H1 (cell line): ENCODE measurements at regions not wholly inside any gene's neighbourhood (a gene's known extent, or its start where the extent isn't known, plus 50 kb on each side); places are given as distances from the start of the nearest gene placed in this dataset.

Experiments used
- CTCF ChIA-PET: fragments of 300-600 bp; sonication (Branson Sonifier 250); formaldehyde crosslinking; loops from one replicate; lab custom pipeline; 2021; ENCODE audit not compliant: partially characterized antibody; lab: Charles Lee
- POLR2A ChIA-PET: fragments of 300-600 bp; sonication (Branson Sonifier 250); formaldehyde crosslinking; loops from one replicate; lab custom pipeline; 2021; ENCODE audit warnings: inconsistent platforms; ENCODE audit not compliant: partially characterized antibody; lab: Charles Lee
- DNase-seq, 2 experiments: peaks; one replicate each; pipeline versions ENCODE4 v3.0.0 to v3.0.0-alpha.2; 2010 to 2022; ENCODE audit warnings: low spot score in 2 of 2, low read depth in 1 of 2, mixed read lengths in 1 of 2
- FAIRE-seq: peaks from 2 replicates; lab custom pipeline; 2011; peaks lifted over from hg19 to GRCh38; lab: Jason Lieb, UNC
- H2AFZ ChIP-seq: 2 replicates; pipeline ENCODE4 v1.8.1; 2012; ENCODE audit warnings: low read length, inconsistent platforms
- H2AK5ac ChIP-seq: 2 replicates; pipeline ENCODE4 v1.6.1; 2013; ENCODE audit warnings: low read depth, low read length
- H2BK120ac ChIP-seq: replicated peaks from 2 replicates; pipeline ENCODE3; 2013; ENCODE audit warnings: low read depth, low read length, inconsistent platforms
- H2BK12ac ChIP-seq: 2 replicates; pipeline ENCODE4 v1.6.1; 2013; ENCODE audit warnings: low read depth, low read length
- H2BK15ac ChIP-seq: 2 replicates; pipeline ENCODE4 v1.6.1; 2013; ENCODE audit warnings: low read length
- H2BK20ac ChIP-seq: 2 replicates; pipeline ENCODE4 v1.6.1; 2013; ENCODE audit warnings: low read length
- H2BK5ac ChIP-seq: 2 replicates; pipeline ENCODE4 v1.6.1; 2013; ENCODE audit warnings: low read depth, low read length
- H3K14ac ChIP-seq: 2 replicates; pipeline ENCODE4 v1.6.1; 2013; ENCODE audit warnings: inconsistent platforms; ENCODE audit not compliant: insufficient read length
- H3K18ac ChIP-seq: 2 replicates; pipeline ENCODE4 v1.6.1; 2013; ENCODE audit warnings: low read length; ENCODE audit errors: extremely low read depth
- H3K23ac ChIP-seq: 2 replicates; pipeline ENCODE4 v1.6.1; 2013; ENCODE audit warnings: inconsistent platforms; ENCODE audit not compliant: insufficient read length
- H3K23me2 ChIP-seq: 2 replicates; pipeline ENCODE4 v1.6.1; 2013; ENCODE audit warnings: low read depth, low read length
- H3K27ac ChIP-seq: 2 replicates; pipeline ENCODE4 v1.6.1; 2011; ENCODE audit warnings: low read depth, low read length, inconsistent platforms
- H3K27me3 ChIP-seq, 4 experiments: replicated peaks in 1 of 4; 1 replicate in 1 of 4; 2 replicates in 3 of 4; pipeline versions ENCODE4 v1.6.1 to v1.8.1; 2011 to 2013; ENCODE audit warnings: low read length in 3 of 4, mild to moderate bottlenecking in 3 of 4, inconsistent platforms in 2 of 4, mixed read lengths in 2 of 4, moderate library complexity in 1 of 4; ENCODE audit not compliant: control insufficient read depth in 3 of 4, insufficient read depth in 3 of 4; ENCODE audit errors: extremely low read depth in 1 of 4
- H3K36me3 ChIP-seq, 4 experiments: 2 replicates each; pipeline versions ENCODE4 v1.6.1 to v1.8.1; 2011 to 2013; ENCODE audit warnings: mild to moderate bottlenecking in 4 of 4, low read length in 3 of 4, moderate library complexity in 2 of 4, control low read depth in 1 of 4, inconsistent platforms in 1 of 4; ENCODE audit not compliant: insufficient read depth in 4 of 4, control insufficient read depth in 2 of 4
- H3K4ac ChIP-seq: replicated peaks from 2 replicates; pipeline ENCODE3; 2013; ENCODE audit warnings: low read length, low read depth, mixed read lengths, inconsistent platforms; ENCODE audit not compliant: insufficient read length
- H3K4me1 ChIP-seq, 4 experiments: replicated peaks in 1 of 4; 1 replicate in 1 of 4; 2 replicates in 3 of 4; pipeline versions ENCODE4 v1.6.1 to v1.8.1; 2011 to 2013; ENCODE audit warnings: low read length in 3 of 4, inconsistent platforms in 2 of 4, mixed read lengths in 1 of 4; ENCODE audit not compliant: insufficient read depth in 4 of 4, control insufficient read depth in 3 of 4
- H3K4me2 ChIP-seq, 2 experiments: 2 replicates each; pipeline versions ENCODE4 v1.6.1 to v1.8.1; 2011 to 2013; ENCODE audit warnings: low read depth in 2 of 2, low read length in 2 of 2, control low read depth in 1 of 2, inconsistent platforms in 1 of 2, mild to moderate bottlenecking in 1 of 2; ENCODE audit not compliant: insufficient read depth in 1 of 2
- H3K4me3 ChIP-seq, 4 experiments: fragments of 200-600, 300-600 bp in 1 of 4; sonication (generic), shearing (Covaris generic), sonication (Bioruptor Twin) in 1 of 4; 2 replicates each; pipeline versions ENCODE4 v1.5.1 to v1.8.1; 2011 to 2016; ENCODE audit warnings: low read length in 4 of 4, low read depth in 3 of 4, control low read depth in 2 of 4, inconsistent platforms in 2 of 4, mild to moderate bottlenecking in 2 of 4, mixed read lengths in 1 of 4, moderate library complexity in 1 of 4; ENCODE audit not compliant: insufficient read depth in 2 of 4; ENCODE audit errors: extremely low read depth in 1 of 4
- H3K56ac ChIP-seq: replicated peaks from 2 replicates; pipeline ENCODE3; 2013; ENCODE audit warnings: low read depth, mild to moderate bottlenecking, mixed read lengths, low read length, inconsistent platforms; ENCODE audit not compliant: insufficient read length
- H3K79me1 ChIP-seq: 2 replicates; pipeline ENCODE4 v1.6.1; 2013; ENCODE audit warnings: low read depth, low read length, control low read depth
- H3K79me2 ChIP-seq, 2 experiments: 2 replicates each; pipeline versions ENCODE4 v1.6.1 to v1.8.1; 2012 to 2013; ENCODE audit warnings: low read length in 2 of 2, mild to moderate bottlenecking in 2 of 2, inconsistent platforms in 1 of 2; ENCODE audit not compliant: insufficient read depth in 2 of 2, control insufficient read depth in 1 of 2
- H3K9ac ChIP-seq, 4 experiments: replicated peaks in 1 of 4; 1 replicate in 1 of 4; 2 replicates in 3 of 4; pipeline versions ENCODE4 v1.6.1 to v1.8.1; 2011 to 2013; ENCODE audit warnings: low read depth in 3 of 4, low read length in 3 of 4, control low read depth in 2 of 4, mild to moderate bottlenecking in 2 of 4, moderate library complexity in 2 of 4, inconsistent platforms in 1 of 4; ENCODE audit errors: extremely low read depth in 1 of 4
- H3K9me3 ChIP-seq, 2 experiments: 2 replicates each; pipeline versions ENCODE4 v1.6.1 to v1.8.1; 2012 to 2013; ENCODE audit warnings: mild to moderate bottlenecking in 2 of 2, moderate library complexity in 2 of 2, control low read depth in 1 of 2, inconsistent platforms in 1 of 2, low read depth in 1 of 2, low read length in 1 of 2, mixed read lengths in 1 of 2; ENCODE audit not compliant: insufficient read depth in 2 of 2
- H4K20me1 ChIP-seq, 2 experiments: replicated peaks in 1 of 2; 2 replicates each; pipeline versions ENCODE3 to v1.8.1; 2011 to 2013; ENCODE audit warnings: inconsistent platforms in 2 of 2, low read length in 2 of 2, mild to moderate bottlenecking in 1 of 2; ENCODE audit not compliant: insufficient read depth in 2 of 2, control insufficient read depth in 1 of 2
- H4K5ac ChIP-seq: 2 replicates; pipeline ENCODE4 v1.6.1; 2013; ENCODE audit warnings: low read length, low read depth, mixed read lengths, inconsistent platforms; ENCODE audit not compliant: insufficient read length
- H4K8ac ChIP-seq: 2 replicates; pipeline ENCODE4 v1.8.0; 2013; ENCODE audit warnings: mild to moderate bottlenecking, moderate library complexity, low read length, inconsistent platforms; ENCODE audit not compliant: insufficient read depth; ENCODE audit errors: extremely low read depth
- H4K91ac ChIP-seq: replicated peaks from 2 replicates; pipeline ENCODE3; 2013; ENCODE audit warnings: low read length, mixed read lengths, inconsistent platforms; ENCODE audit not compliant: insufficient read length
- ASH2L ChIP-seq: fragments of 200-600, 300-600 bp; sonication (generic); IDR thresholded peaks from one replicate; pipeline ENCODE4 v1.7.1; 2017; ENCODE audit warnings: low read length
- CEBPB ChIP-seq: IDR thresholded peaks from 2 replicates; pipeline ENCODE4 v1.6.1; 2012; ENCODE audit warnings: low read depth, low read length
- EZH2 ChIP-seq: fragments of 200-600 bp; sonication (generic); IDR thresholded peaks from 2 replicates; pipeline ENCODE4 v1.7.1; 2012; ENCODE audit warnings: low read depth, mild to moderate bottlenecking, moderate library complexity, low read length, inconsistent platforms; ENCODE audit not compliant: severe bottlenecking
- KDM5A ChIP-seq: fragments of 200-600 bp; IDR thresholded peaks from 2 replicates; pipeline ENCODE4 v1.7.1; 2012; ENCODE audit warnings: mild to moderate bottlenecking, low read length, inconsistent platforms, mixed read lengths
- PHF8 ChIP-seq: fragments of 200-600 bp; sonication (generic); conservative IDR thresholded peaks from 2 replicates; pipeline ENCODE4 v1.7.1; 2012; ENCODE audit warnings: low read depth, mild to moderate bottlenecking, inconsistent platforms, low read length, moderate library complexity
- POLR2AphosphoS5 ChIP-seq: IDR thresholded peaks from 2 replicates; pipeline ENCODE4 v1.6.1; 2011; ENCODE audit warnings: low read depth, low read length
- RAD21 ChIP-seq, 2 experiments: IDR thresholded peaks in 1 of 2; conservative IDR thresholded peaks in 1 of 2; 2 replicates each; pipeline ENCODE4 v1.6.1; 2011; ENCODE audit warnings: low read depth in 2 of 2, low read length in 2 of 2, improper control_type of control experiment in 1 of 2, inconsistent platforms in 1 of 2, mild to moderate bottlenecking in 1 of 2, moderate library complexity in 1 of 2
- SIX5 ChIP-seq: IDR thresholded peaks from 2 replicates; pipeline ENCODE4 v1.6.1; 2011; ENCODE audit warnings: mild to moderate bottlenecking, low read depth, low read length
- SP2 ChIP-seq: IDR thresholded peaks from 2 replicates; pipeline ENCODE4 v1.6.1; 2012; ENCODE audit warnings: mild to moderate bottlenecking, low read length, inconsistent platforms
- SP4 ChIP-seq: IDR thresholded peaks from 2 replicates; pipeline ENCODE4 v1.6.1; 2012; ENCODE audit warnings: low read length, inconsistent platforms
- SUZ12 ChIP-seq: fragments of 200-600 bp; sonication (generic); IDR thresholded peaks from 2 replicates; pipeline ENCODE4 v1.6.1; 2012; ENCODE audit warnings: mild to moderate bottlenecking, inconsistent platforms, low read length, moderate library complexity, mixed read lengths
- TAF7 ChIP-seq: optimal IDR thresholded peaks from 2 replicates; pipeline ENCODE3; 2011; ENCODE audit warnings: low read depth, mild to moderate bottlenecking, inconsistent platforms, low read length, moderate library complexity, borderline replicate concordance
- TBP ChIP-seq: IDR thresholded peaks from 2 replicates; pipeline ENCODE4 v1.6.1; 2011; ENCODE audit warnings: low read depth, low read length, improper control_type of control experiment
- YY1 ChIP-seq: IDR thresholded peaks from 2 replicates; pipeline ENCODE4 v1.6.1; 2011; ENCODE audit warnings: low read depth, mild to moderate bottlenecking, low read length
- ZNF274 ChIP-seq: IDR thresholded peaks from 2 replicates; pipeline ENCODE4 v1.7.0; 2012; ENCODE audit warnings: low read length, borderline replicate concordance; ENCODE audit errors: extremely low read depth
- WGBS, 2 experiments: shearing (Covaris generic) in 1 of 2; methylation state at CpG; one replicate each; pipeline versions ENCODE4 v1.1.6 to v1.1.7; 2013 to 2015; ENCODE audit warnings: low lambda C conversion rate in 2 of 2, mixed read lengths in 2 of 2, inconsistent platforms in 1 of 2, low coverage in 1 of 2, missing lambda C conversion rate in 1 of 2; ENCODE audit not compliant: insufficient replicate concordance in 2 of 2, insufficient coverage in 1 of 2, insufficient read length in 1 of 2; ENCODE audit errors: extremely low coverage in 1 of 2, missing lambda C conversion rate in 1 of 2; 5-methylcytosine and 5-hydroxymethylcytosine counted together

- Histone ChIP-seq H4K5ac (no peak overlapping the region), H4K91ac (no peak overlapping the region), H3K9ac (no peak overlapping the region), H3K36me3 (no peaks in the 10 kb centered on the region), H3K14ac (no peak overlapping the region), H2AK5ac (no peak overlapping the region), H3K9me3 (no peaks in the 10 kb centered on the region; a peak in 1 of 4 replicates), H2BK20ac (no peak overlapping the region), H3K23me2 (no peaks in the 10 kb centered on the region), H2AFZ (no peak overlapping the region), H3K79me1 (no peaks in the 10 kb centered on the region), H2BK15ac (no peak overlapping the region), H3K4me1 (peaks cover 0 to 2% (median 0%) of the 10 kb centered on the region in 4 experiments; a peak in 1 of 7 replicates), H3K4ac (no peak overlapping the region), H3K79me2 (no peaks in the 10 kb centered on the region), H3K23ac (no peak overlapping the region), H3K27ac (no peak overlapping the region), H3K56ac (no peak overlapping the region), H4K20me1 (no peaks in the 10 kb centered on the region), H4K8ac (no peak overlapping the region; the same call in 1 of the 2 replicates), H3K4me3 (no peak overlapping the region), H3K27me3 (peaks cover 0 to 8% (median 4%) of the 10 kb centered on the region in 4 experiments; a peak in 2 of 7 replicates), H2BK12ac (no peak overlapping the region), H2BK5ac (no peak overlapping the region), H3K18ac (no peak overlapping the region), H3K4me2 (no peak overlapping the region), H2BK120ac (no peak overlapping the region)
- POLR2A ChIA-PET, result no interaction called here
- FAIRE-seq, result no peak
- DNase-seq, result no peak
- CTCF ChIA-PET, result interaction anchor here (0.6 to 6.6 kb wide), 24 partner anchors 8 to 863 kb away, joined by 3 to 91 read pairs (median 4); no protein-coding TSS in a partner anchor
- WGBS, 2 experiments, result 90% methylated on average over 5 of the region's 5 CpGs; no CpG with 5 or more reads in 1 of the 2 experiments
- no peak for TF ChIP-seq SUZ12
- no peak for TF ChIP-seq TBP
- no peak for TF ChIP-seq RAD21 (IDR thresholded peaks at IDR 0.05 in 1 of 2, conservative IDR thresholded peaks at IDR 0.05 in 1 of 2; ENCODE audit: low read depth in 2 of 2, low read length in 2 of 2)
- TF ChIP-seq SP4, result no peak
- no peak for TF ChIP-seq SIX5
- TF ChIP-seq KDM5A, result no peak
- TF ChIP-seq CEBPB, result no peak
- TF ChIP-seq YY1, result no peak
- no peak for TF ChIP-seq TAF7
- TF ChIP-seq SP2, result no peak
- no peak for TF ChIP-seq PHF8
- no peak for TF ChIP-seq POLR2AphosphoS5
- TF ChIP-seq ASH2L, result no peak
- no peak for TF ChIP-seq EZH2
- TF ChIP-seq ZNF274, result no peak
Measured at GRCh38 chr1:181191494-181192040, 103.1 kb downstream of the IER5 start.
